GM12864 (cell line): ENCODE measurements at regions not wholly inside any gene's neighbourhood (a gene's known extent, or its start where the extent isn't known, plus 50 kb on each side); places are given as distances from the start of the nearest gene placed in this dataset.

Experiments
- DNase-seq: peaks from one replicate; pipeline ENCODE4 v3.0.0-alpha.2; 2011; ENCODE audit warnings: low read depth
- H3K4me3 ChIP-seq: 2 replicates; pipeline ENCODE4 v1.5.1; 2011; ENCODE audit warnings: mild to moderate bottlenecking, low read depth, low read length, control low read depth
- CTCF ChIP-seq: IDR thresholded peaks from 2 replicates; pipeline ENCODE4 v1.5.1; 2011; ENCODE audit warnings: low read depth, mild to moderate bottlenecking, moderate library complexity, low read length, control low read depth, inconsistent platforms; ENCODE audit errors: missing control alignments

- TF ChIP-seq CTCF, result no peak
- H3K4me3 ChIP-seq, result no peak overlapping the region
- DNase-seq, result no peak
Observed at GRCh38 chr6:74588094-74588832, 617.6 kb downstream of the COL12A1 start.

- TF ChIP-seq CTCF, result no peak
- no peak overlapping the region for H3K4me3 ChIP-seq
- no peak for DNase-seq
Observed at GRCh38 chr6:74587386-74587785, 618.5 kb downstream of the COL12A1 start.

GRCh38 chr6:74585753-74586152 is 620.1 kb downstream of the COL12A1 start:
- TF ChIP-seq CTCF, result no peak
- DNase-seq, result no peak
- H3K4me3 ChIP-seq, result no peak overlapping the region

- no peak overlapping the region for H3K4me3 ChIP-seq
- DNase-seq, result no peak
- no peak for TF ChIP-seq CTCF
Observed at GRCh38 chr6:74581681-74582080, 624.2 kb downstream of the COL12A1 start.

- H3K4me3 ChIP-seq, result no peak overlapping the region
- DNase-seq, result no peak
- TF ChIP-seq CTCF, result no peak
Observed at GRCh38 chr6:74579794-74580193, 626.1 kb downstream of the COL12A1 start.

GRCh38 chr6:74579047-74579446 is 626.8 kb downstream of the COL12A1 start:
- no peak overlapping the region for H3K4me3 ChIP-seq
- TF ChIP-seq CTCF, result no peak
- DNase-seq, result no peak

GRCh38 chr6:74578339-74578738 is 627.5 kb downstream of the COL12A1 start:
- DNase-seq, result no peak
- H3K4me3 ChIP-seq, result no peak overlapping the region
- TF ChIP-seq CTCF, result no peak
